HG03575 (cell line): ENCODE measurements at regions not wholly inside any gene's neighbourhood (a gene's known extent, or its start where the extent isn't known, plus 50 kb on each side); places are given as distances from the start of the nearest gene placed in this dataset.

Source experiments
- ATAC-seq: cut with Tn5 transposase; IDR thresholded peaks from one replicate; pipeline ENCODE4 v1.9.1; 2021; ENCODE audit not compliant: unreplicated experiment, insufficient number of reproducible peaks, low FRiP score; ENCODE audit errors: extremely low read depth

GRCh38 chr3:76456322-76456721, 583.6 kb upstream of the ROBO2 start:
- no peak for ATAC-seq

- ATAC-seq = no peak
Measured at GRCh38 chr3:76463501-76463900, 576.4 kb upstream of the ROBO2 start.

- no peak for ATAC-seq
Measured at GRCh38 chr3:76470285-76470684, 569.6 kb upstream of the ROBO2 start.

- ATAC-seq = no peak
Measured at GRCh38 chr3:76474632-76475031, 565.3 kb upstream of the ROBO2 start.

- no peak for ATAC-seq
Measured at GRCh38 chr3:76479161-76479650, 560.7 kb upstream of the ROBO2 start.

- no peak for ATAC-seq
Measured at GRCh38 chr3:76482510-76482909, 557.4 kb upstream of the ROBO2 start.

GRCh38 chr3:76487446-76487845, 552.5 kb upstream of the ROBO2 start:
- ATAC-seq = no peak

GRCh38 chr3:76490064-76490463, 549.8 kb upstream of the ROBO2 start:
- no peak for ATAC-seq

GRCh38 chr3:76495216-76495615, 544.7 kb upstream of the ROBO2 start:
- ATAC-seq = no peak

- no peak for ATAC-seq
Measured at GRCh38 chr3:76497636-76498035, 542.3 kb upstream of the ROBO2 start.

GRCh38 chr3:76500746-76501275, 539.1 kb upstream of the ROBO2 start:
- no peak for ATAC-seq

GRCh38 chr3:76501315-76501714, 538.6 kb upstream of the ROBO2 start:
- ATAC-seq = no peak

GRCh38 chr3:76502076-76502475, 537.8 kb upstream of the ROBO2 start:
- ATAC-seq = no peak

GRCh38 chr3:76505202-76505845, 534.6 kb upstream of the ROBO2 start:
- no peak for ATAC-seq

GRCh38 chr3:76509179-76509830, 530.6 kb upstream of the ROBO2 start:
- ATAC-seq = no peak

- ATAC-seq = no peak
Measured at GRCh38 chr3:76514836-76515235, 525.1 kb upstream of the ROBO2 start.

GRCh38 chr3:76523337-76523736, 516.6 kb upstream of the ROBO2 start:
- ATAC-seq = no peak

- ATAC-seq = no peak
Measured at GRCh38 chr3:76525726-76526125, 514.2 kb upstream of the ROBO2 start.

GRCh38 chr3:76527773-76528172, 512.1 kb upstream of the ROBO2 start:
- no peak for ATAC-seq

- ATAC-seq = no peak
Measured at GRCh38 chr3:76532158-76532822, 507.6 kb upstream of the ROBO2 start.
